ENCODE measurements at regions not wholly inside any gene's neighbourhood (a gene's known extent, or its start where the extent isn't known, plus 50 kb on each side); places are given as distances from the start of the nearest gene placed in this dataset.

GRCh38 chr1:97976801-97977200 lies 56.0 kb upstream of the DPYD start:
- no peak for TF ChIP-seq RAD21 (conservative IDR thresholded peaks at IDR 0.05 in 1 of 2, IDR thresholded peaks at IDR 0.05 in 1 of 2)
- TF ChIP-seq EP300 (IDR thresholded peaks at IDR 0.05), result no peak
- no peak for TF ChIP-seq USF2 (IDR thresholded peaks at IDR 0.05)
- TF ChIP-seq CBX2 (IDR thresholded peaks at IDR 0.05; ENCODE audit: borderline replicate concordance, low read depth), result no peak
- no peak for TF ChIP-seq CTCF (IDR thresholded peaks at IDR 0.05)
- no peak for TF ChIP-seq ZFP36 (IDR thresholded peaks at IDR 0.05; ENCODE audit: borderline replicate concordance, partially characterized antibody)
- TF ChIP-seq HEYL (CRISPR knock-in tag; IDR thresholded peaks at IDR 0.05), result no peak
- TF ChIP-seq JUNB (IDR thresholded peaks at IDR 0.05), result no peak
- no peak for TF ChIP-seq ESRRA (IDR thresholded peaks at IDR 0.05; ENCODE audit: borderline replicate concordance, low read length)
- TF ChIP-seq TP53 (CRISPR knock-in tag; IDR thresholded peaks at IDR 0.05), result no peak
- TF ChIP-seq POLR2AphosphoS2 (conservative IDR thresholded peaks at IDR 0.05; ENCODE audit: low read length), result no peak
- no peak for TF ChIP-seq ELK1 (IDR thresholded peaks at IDR 0.05; ENCODE audit: low read depth, low read length)
- no peak for TF ChIP-seq POLR2A (IDR thresholded peaks at IDR 0.05; ENCODE audit: low read length)
